ENCODE measurements at regions not wholly inside any gene's neighbourhood (a gene's known extent, or its start where the extent isn't known, plus 50 kb on each side); places are given as distances from the start of the nearest gene placed in this dataset.

GRCh38 chr3:188055388-188055787 lies 98.6 kb upstream of the LPP start:
- TF ChIP-seq JUND (IDR thresholded peaks at IDR 0.05; ENCODE audit: low read depth, low read length) (no peak), PBX3 (IDR thresholded peaks at IDR 0.05; ENCODE audit: insufficient replicate concordance, low read depth, low read length) (no peak), GABPA (IDR thresholded peaks at IDR 0.05; ENCODE audit: low read depth) (no peak), BRCA1 (IDR thresholded peaks at IDR 0.05; ENCODE audit: low read depth, low read length) (no peak), POLR2AphosphoS5 (IDR thresholded peaks at IDR 0.05; ENCODE audit: low read length) (no peak)
